ENCODE measurements at regions not wholly inside any gene's neighbourhood (a gene's known extent, or its start where the extent isn't known, plus 50 kb on each side); places are given as distances from the start of the nearest gene placed in this dataset.

- POLR2A ChIA-PET, result no interaction called here
Observed at GRCh38 chr6:1076531-1077459, 235.1 kb upstream of the FOXQ1 start.

More at GRCh38 chr6:1076531-1077459, 235.1 kb upstream of the FOXQ1 start:
- no TSS peak for BruUV-seq (replicated peaks)
- H3K9ac ChIP-seq (ENCODE audit: low read length), result no peak overlapping the region
- no peak for ATAC-seq
- no peak overlapping the region for H2AFZ ChIP-seq (ENCODE audit: low read depth, low read length, poor library complexity, severe bottlenecking)
- H3K79me2 ChIP-seq (ENCODE audit: insufficient read depth, low read length), result no peaks in the 10 kb centered on the region
- ChIA-PET RAD21 (ENCODE audit: low non-redundant PET in 1 of 2, low total read pairs in 2 of 2, uncharacterized antibody in 2 of 2, unreplicated experiment in 2 of 2) (no interaction called here), CTCF (no interaction called here)
- no peaks in the 10 kb centered on the region for H3K4me1 ChIP-seq (ENCODE audit: control insufficient read depth in 1 of 2, insufficient read depth in 2 of 2, low read length in 2 of 2)
- H4K20me1 ChIP-seq (ENCODE audit: insufficient read depth), result no peaks in the 10 kb centered on the region
- intact Hi-C loops (cut with micrococcal nuclease), result no loop called here
- no peaks in the 10 kb centered on the region for H3K36me3 ChIP-seq (ENCODE audit: control insufficient read depth in 1 of 2, insufficient read depth in 2 of 2, low read length in 2 of 2)
- DNase-seq (ENCODE audit: low read depth, low spot score), result no peak
- no peak for TF ChIP-seq POLR2A (IDR thresholded peaks at IDR 0.05; ENCODE audit: borderline replicate concordance, extremely low read depth, insufficient read depth, insufficient read length)
- TF ChIP-seq EZH2phosphoT487 (IDR thresholded peaks at IDR 0.05; ENCODE audit: borderline replicate concordance), result no peak
- TF ChIP-seq CTCF (IDR thresholded peaks at IDR 0.05 in 2 of 3, conservative IDR thresholded peaks at IDR 0.05 in 1 of 3; ENCODE audit: borderline replicate concordance in 1 of 3, insufficient read depth in 1 of 3, low read depth in 2 of 3, low read length in 2 of 3), result no peak
- TF ChIP-seq ZFX (IDR thresholded peaks at IDR 0.05), result no peak
- TF ChIP-seq CEBPB (IDR thresholded peaks at IDR 0.05; ENCODE audit: low read depth), result no peak
- TF ChIP-seq FOSL1 (IDR thresholded peaks at IDR 0.05; ENCODE audit: low read depth), result no peak
- TF ChIP-seq SP1 (IDR thresholded peaks at IDR 0.05; ENCODE audit: low read depth), result no peak
- TF ChIP-seq YY1 (IDR thresholded peaks at IDR 0.05; ENCODE audit: extremely low read depth, insufficient replicate concordance, low read depth, low read length), result no peak
- TF ChIP-seq TCF7L2 (IDR thresholded peaks at IDR 0.05; ENCODE audit: borderline replicate concordance, extremely low read depth, insufficient read depth, insufficient read length), result no peak
- no peak for TF ChIP-seq ELF1 (IDR thresholded peaks at IDR 0.05; ENCODE audit: borderline replicate concordance, low read depth)
- no peak for TF ChIP-seq ATF3 (IDR thresholded peaks at IDR 0.05)
- TF ChIP-seq SRF (IDR thresholded peaks at IDR 0.05; ENCODE audit: low read depth), result no peak
- no peak for TF ChIP-seq POLR2AphosphoS5 (IDR thresholded peaks at IDR 0.05; ENCODE audit: low read depth, low read length)
- no peak for TF ChIP-seq JUND (IDR thresholded peaks at IDR 0.05)
- TF ChIP-seq REST (IDR thresholded peaks at IDR 0.05; ENCODE audit: low read depth), result no peak
- TF ChIP-seq MAX (IDR thresholded peaks at IDR 0.05), result no peak
- no peak for TF ChIP-seq EGR1 (IDR thresholded peaks at IDR 0.05; ENCODE audit: low read depth)
- no peak for TF ChIP-seq RAD21 (IDR thresholded peaks at IDR 0.05; ENCODE audit: low read depth)
- no peaks in the 10 kb centered on the region for H3K9me3 ChIP-seq (ENCODE audit: control insufficient read depth in 1 of 2, insufficient read depth in 1 of 2, low read depth in 1 of 2, low read length in 2 of 2)
- no peak overlapping the region for H3K4me2 ChIP-seq (ENCODE audit: low read length)
- no peaks in the 10 kb centered on the region for H3K27me3 ChIP-seq (ENCODE audit: insufficient read depth, low read length)
- no peaks in the 10 kb centered on the region for H3K9me2 ChIP-seq (ENCODE audit: insufficient read depth)
- no peak overlapping the region for H3K4me3 ChIP-seq (replicated peaks in 1 of 2; ENCODE audit: low read depth in 1 of 2, low read length in 2 of 2)
- H3K27ac ChIP-seq (ENCODE audit: low read depth, low read length), result no peak overlapping the region
